GM12873 (cell line): ENCODE measurements at regions not wholly inside any gene's neighbourhood (a gene's known extent, or its start where the extent isn't known, plus 50 kb on each side); places are given as distances from the start of the nearest gene placed in this dataset.
A peak's percentile ranks its signal among the peaks of the same experiment; 100 is the strongest.

ENCODE experiments used
- CTCF ChIP-seq: IDR thresholded peaks from 2 replicates; pipeline ENCODE4 v1.5.1; 2012; ENCODE audit warnings: low read depth, mild to moderate bottlenecking, moderate library complexity, low read length, control low read depth; ENCODE audit not compliant: insufficient read depth; ENCODE audit errors: missing control alignments

- no peak for TF ChIP-seq CTCF
Measured at GRCh38 chr4:154084864-154085263, 296.0 kb upstream of the SFRP2 start.

GRCh38 chr4:154082760-154083535, 294.1 kb upstream of the SFRP2 start:
- peak; percentile 58 for TF ChIP-seq CTCF

- no peak for TF ChIP-seq CTCF
Measured at GRCh38 chr4:154081391-154081790, 292.5 kb upstream of the SFRP2 start.

GRCh38 chr4:154078504-154079350, 289.8 kb upstream of the SFRP2 start:
- TF ChIP-seq CTCF: no peak

GRCh38 chr4:154076921-154077320, 288.0 kb upstream of the SFRP2 start:
- no peak for TF ChIP-seq CTCF

GRCh38 chr4:154073107-154073822, 284.4 kb upstream of the SFRP2 start:
- no peak for TF ChIP-seq CTCF

- no peak for TF ChIP-seq CTCF
Measured at GRCh38 chr4:154067786-154068185, 278.9 kb upstream of the SFRP2 start.
